ENCODE measurements at regions not wholly inside any gene's neighbourhood (a gene's known extent, or its start where the extent isn't known, plus 50 kb on each side); places are given as distances from the start of the nearest gene placed in this dataset.
A peak's percentile ranks its signal among the peaks of the same experiment; 100 is the strongest.
"Not testable (repeated sequence)": the region's sequence is repeated elsewhere in the genome, so short reads cannot be mapped to it uniquely, and the experiment has no call there.

DNA sequence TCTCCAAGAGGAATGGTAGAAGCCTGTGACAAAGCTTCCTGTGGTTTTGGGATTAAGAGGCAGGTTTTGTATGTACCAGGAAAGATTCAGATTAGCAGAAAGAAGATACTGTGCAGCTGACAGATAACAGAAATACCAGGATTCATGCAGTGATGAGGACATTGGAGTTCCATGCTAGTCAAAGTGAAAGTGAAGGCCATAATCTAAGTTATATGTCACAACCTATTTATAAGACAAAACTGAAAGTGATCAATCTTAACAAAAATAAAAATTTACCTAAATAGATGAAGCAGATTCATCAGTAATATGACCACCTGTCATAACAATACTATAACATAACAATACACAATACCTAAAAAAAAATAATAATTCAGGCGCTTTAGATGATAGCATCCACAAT lies 1305.2 kb upstream of the PCDH9 start:
- Mint-ChIP-seq H3K4me1 (no peaks in the 10 kb centered on the region), H3K27me3 (no peaks in the 10 kb centered on the region), H3K36me3 (no peaks in the 10 kb centered on the region), H3K4me3 (no peak overlapping the region), H3K27ac (no peak overlapping the region), H3K9me3 (peaks cover 0 to 13% (median 6%) of the 10 kb centered on the region in 9 donors)
- POLR2A ChIA-PET, result no interaction called here
- no peak for ATAC-seq
- no peak for DNase-seq

- H3K36me3 Mint-ChIP-seq, POLR2A ChIA-PET: not testable (repeated sequence)
These were observed 1297.0 kb upstream of the PCDH9 start for GRCh38 chr13:68527167-68527566.

GRCh38 chr13:68523838-68524424 lies 1293.8 kb upstream of the PCDH9 start:
- H3K9me3 Mint-ChIP-seq, result peaks cover 8 to 60% (median 22%) of the 10 kb centered on the region in 9 donors
- peak in 1 of 10 donors; percentile 60 for DNase-seq
- H3K27ac Mint-ChIP-seq, result no peak overlapping the region
- POLR2A ChIA-PET, result no interaction called here
- no peak overlapping the region for H3K4me3 Mint-ChIP-seq
- H3K27me3 Mint-ChIP-seq, result no peaks in the 10 kb centered on the region
- peaks cover 0 to 10% (median 0%) of the 10 kb centered on the region in 3 donors for H3K36me3 Mint-ChIP-seq
- no peaks in the 10 kb centered on the region for H3K4me1 Mint-ChIP-seq
- ATAC-seq, result no peak

More at GRCh38 chr13:68527167-68527566, 1297.0 kb upstream of the PCDH9 start:
- not testable (repeated sequence) for H3K4me1 Mint-ChIP-seq, H3K27me3 Mint-ChIP-seq, H3K4me3 Mint-ChIP-seq, H3K27ac Mint-ChIP-seq, DNase-seq, ATAC-seq
- peaks cover 8 to 59% (median 24%) of the 10 kb centered on the region in 9 donors for H3K9me3 Mint-ChIP-seq

GRCh38 chr13:68522184-68522583 lies 1292.0 kb upstream of the PCDH9 start:
- POLR2A ChIA-PET, result no interaction called here
- DNase-seq, result no peak
- no peaks in the 10 kb centered on the region for H3K4me1 Mint-ChIP-seq
- ATAC-seq, result no peak
- peaks cover 0 to 10% (median 0%) of the 10 kb centered on the region in 3 donors for H3K36me3 Mint-ChIP-seq
- H3K9me3 Mint-ChIP-seq, result peaks cover 4 to 47% (median 22%) of the 10 kb centered on the region in 9 donors
- H3K4me3 Mint-ChIP-seq, result no peak overlapping the region
- no peak overlapping the region for H3K27ac Mint-ChIP-seq
- no peaks in the 10 kb centered on the region for H3K27me3 Mint-ChIP-seq

GRCh38 chr13:68509734-68510621 lies 1279.8 kb upstream of the PCDH9 start:
- ATAC-seq (no peak), DNase-seq (no peak)
- no peaks in the 10 kb centered on the region for H3K4me1 Mint-ChIP-seq
- no peaks in the 10 kb centered on the region for H3K27me3 Mint-ChIP-seq
- peaks cover 0 to 15% (median 9%) of the 10 kb centered on the region in 9 donors for H3K9me3 Mint-ChIP-seq
- H3K36me3 Mint-ChIP-seq, result peaks cover 0 to 5% (median 0%) of the 10 kb centered on the region in 3 donors
- POLR2A ChIA-PET, result no interaction called here
- H3K4me3 Mint-ChIP-seq, result no peak overlapping the region
- H3K27ac Mint-ChIP-seq, result no peak overlapping the region

- H3K9me3 Mint-ChIP-seq, result peaks cover 0 to 13% (median 6%) of the 10 kb centered on the region in 9 donors
- DNase-seq, result no peak
- no peak overlapping the region for H3K27ac Mint-ChIP-seq
- peaks cover 0 to 5% (median 0%) of the 10 kb centered on the region in 3 donors for H3K36me3 Mint-ChIP-seq
- no peaks in the 10 kb centered on the region for H3K4me1 Mint-ChIP-seq
- POLR2A ChIA-PET, result no interaction called here
- no peak overlapping the region for H3K4me3 Mint-ChIP-seq
- no peaks in the 10 kb centered on the region for H3K27me3 Mint-ChIP-seq
- no peak for ATAC-seq
These were observed 1276.9 kb upstream of the PCDH9 start for GRCh38 chr13:68506888-68507551.

DNA sequence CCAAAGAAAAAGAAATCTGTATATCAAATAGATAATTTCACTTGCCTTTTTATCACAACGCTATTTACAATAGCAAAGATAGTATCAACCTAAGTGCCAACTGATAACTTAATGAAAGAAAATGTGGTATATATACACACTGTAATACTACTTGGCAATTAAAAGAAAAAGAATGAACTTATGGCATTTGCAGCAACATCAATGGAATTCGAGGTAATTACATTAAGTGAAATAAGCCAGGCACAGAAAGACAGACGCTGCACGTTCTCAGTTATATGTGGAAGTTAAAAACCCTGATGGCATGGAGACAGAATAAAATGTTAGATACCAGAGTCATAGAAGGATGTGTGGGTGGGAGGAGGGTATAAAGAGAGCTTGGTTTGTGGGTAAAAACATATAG lies 1260.5 kb upstream of the PCDH9 start:
- Mint-ChIP-seq H3K36me3 (no peaks in the 10 kb centered on the region), H3K27me3 (no peaks in the 10 kb centered on the region), H3K4me1 (no peaks in the 10 kb centered on the region), H3K4me3 (no peak overlapping the region), H3K27ac (no peak overlapping the region), H3K9me3 (peaks cover 0 to 37% (median 13%) of the 10 kb centered on the region in 9 donors)
- POLR2A ChIA-PET, result no interaction called here
- ATAC-seq (no peak), DNase-seq (no peak)

- Mint-ChIP-seq H3K27ac (no peak overlapping the region), H3K36me3 (no peaks in the 10 kb centered on the region), H3K9me3 (peaks cover 0 to 13% (median 5%) of the 10 kb centered on the region in 9 donors), H3K4me1 (no peaks in the 10 kb centered on the region), H3K27me3 (no peaks in the 10 kb centered on the region), H3K4me3 (no peak overlapping the region)
- ATAC-seq, result no peak
- no peak for DNase-seq
- POLR2A ChIA-PET, result no interaction called here
These were observed 1251.0 kb upstream of the PCDH9 start for GRCh38 chr13:68481130-68481529.

DNA sequence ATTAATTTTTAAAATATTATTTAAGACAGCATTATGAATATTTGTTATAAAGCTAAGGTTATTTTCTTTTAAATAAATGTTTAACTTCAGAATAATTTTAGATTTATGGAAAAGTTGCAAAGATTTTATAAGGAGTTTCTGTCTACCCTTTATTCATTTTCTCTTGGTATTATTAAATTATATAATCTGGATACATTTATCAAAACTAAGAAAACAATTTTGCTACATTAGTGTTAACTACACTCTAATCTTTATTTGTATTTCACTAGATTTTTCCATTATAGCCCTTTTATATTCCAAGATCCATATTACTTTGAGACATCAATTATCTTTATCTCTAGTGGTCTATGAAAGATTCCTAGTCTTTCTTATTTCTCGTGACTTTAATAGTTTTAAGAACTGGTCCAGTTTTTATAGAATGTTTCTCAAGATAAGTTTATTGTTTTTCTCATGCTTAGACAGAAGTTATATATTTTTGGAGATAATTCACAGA lies 1243.7 kb upstream of the PCDH9 start:
- Mint-ChIP-seq H3K4me3 (no peak overlapping the region), H3K4me1 (no peaks in the 10 kb centered on the region), H3K27ac (no peak overlapping the region), H3K27me3 (no peaks in the 10 kb centered on the region), H3K9me3 (peaks cover 0 to 9% (median 2%) of the 10 kb centered on the region in 9 donors), H3K36me3 (no peaks in the 10 kb centered on the region)
- POLR2A ChIA-PET, result no interaction called here
- no peak for DNase-seq
- no peak for ATAC-seq

GRCh38 chr13:68467160-68467559 lies 1237.0 kb upstream of the PCDH9 start:
- Mint-ChIP-seq H3K4me1 (peaks cover 0 to 2% (median 0%) of the 10 kb centered on the region in 4 donors), H3K27me3 (no peaks in the 10 kb centered on the region), H3K4me3 (no peak overlapping the region), H3K27ac (no peak overlapping the region), H3K9me3 (peaks cover 3 to 33% (median 15%) of the 10 kb centered on the region in 9 donors), H3K36me3 (no peaks in the 10 kb centered on the region)
- ATAC-seq (no peak), DNase-seq (no peak)
- POLR2A ChIA-PET, result no interaction called here

GRCh38 chr13:68440874-68441273 lies 1210.7 kb upstream of the PCDH9 start:
- Mint-ChIP-seq H3K27ac (no peak overlapping the region), H3K4me1 (no peaks in the 10 kb centered on the region), H3K27me3 (no peaks in the 10 kb centered on the region), H3K9me3 (peaks cover 0 to 18% (median 8%) of the 10 kb centered on the region in 9 donors), H3K4me3 (no peak overlapping the region), H3K36me3 (no peaks in the 10 kb centered on the region)
- POLR2A ChIA-PET, result no interaction called here
- DNase-seq (no peak), ATAC-seq (no peak)

DNA sequence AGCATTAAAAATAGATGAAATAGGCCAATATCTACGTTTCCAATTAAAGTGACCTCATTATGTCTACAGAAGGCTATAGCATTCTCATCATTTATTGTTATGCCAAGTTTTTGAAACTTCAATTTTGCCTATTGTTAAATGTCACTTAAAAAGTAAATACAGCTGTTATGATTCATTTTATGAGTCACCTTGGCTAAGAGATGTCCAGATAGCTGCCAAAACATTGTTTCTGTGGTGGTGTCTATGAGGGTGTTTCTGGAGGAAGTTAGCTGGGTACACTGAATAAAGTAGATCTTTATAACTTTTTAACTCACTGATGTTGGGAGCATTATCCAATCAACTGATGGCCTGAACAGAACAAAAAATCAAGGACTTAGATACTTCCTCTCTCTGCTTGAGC lies 1209.7 kb upstream of the PCDH9 start:
- peaks cover 0 to 11% (median 5%) of the 10 kb centered on the region in 9 donors for H3K9me3 Mint-ChIP-seq
- DNase-seq (no peak), ATAC-seq (no peak)
- no peaks in the 10 kb centered on the region for H3K27me3 Mint-ChIP-seq
- H3K4me3 Mint-ChIP-seq, result no peak overlapping the region
- no peak overlapping the region for H3K27ac Mint-ChIP-seq
- no peaks in the 10 kb centered on the region for H3K4me1 Mint-ChIP-seq
- POLR2A ChIA-PET, result no interaction called here
- H3K36me3 Mint-ChIP-seq, result no peaks in the 10 kb centered on the region

GRCh38 chr13:68428292-68428691 lies 1198.2 kb upstream of the PCDH9 start:
- Mint-ChIP-seq H3K4me3 (no peak overlapping the region), H3K9me3 (peaks cover 0 to 36% (median 8%) of the 10 kb centered on the region in 9 donors), H3K27ac (no peak overlapping the region), H3K27me3 (no peaks in the 10 kb centered on the region), H3K4me1 (no peaks in the 10 kb centered on the region), H3K36me3 (peaks cover 0 to 4% (median 0%) of the 10 kb centered on the region in 3 donors)
- POLR2A ChIA-PET, result no interaction called here
- DNase-seq (no peak), ATAC-seq (no peak)

Measured in naive thymus-derived CD8-positive, alpha-beta T cell (primary cell).